Left lung (tissue), 4 donors: ENCODE measurements at regions not wholly inside any gene's neighbourhood (a gene's known extent, or its start where the extent isn't known, plus 50 kb on each side); places are given as distances from the start of the nearest gene placed in this dataset.
A peak's percentile ranks its signal among the peaks of the same experiment; 100 is the strongest.
"Not testable (repeated sequence)": the region's sequence is repeated elsewhere in the genome, so short reads cannot be mapped to it uniquely, and the experiment has no call there.

Experiments used
- ATAC-seq: fragments of 200-7000 bp; cut with Tn5 transposase; one replicate; pipeline ENCODE4 v1.9.1; 2020; ENCODE audit warnings: moderate library complexity
- DNase-seq, 4 donors: peaks; one replicate each; pipeline ENCODE4 v3.0.0-alpha.2; 2013 to 2020
- H3K27ac ChIP-seq, 2 donors: fragments of 200-600 bp; sonication (generic) in 1 of 2; one replicate each; pipeline versions ENCODE4 v1.5.0 to v1.8.0; 2020 to 2021
- H3K27me3 ChIP-seq, 2 donors: fragments of 200-600 bp; sonication (generic) in 1 of 2; one replicate each; pipeline versions ENCODE4 v1.5.0 to v1.8.0; 2020 to 2021
- H3K36me3 ChIP-seq, 2 donors: fragments of 200-600 bp; sonication (generic) in 1 of 2; one replicate each; pipeline versions ENCODE4 v1.5.0 to v1.8.0; 2020 to 2021
- H3K4me1 ChIP-seq, 2 donors: fragments of 200-600 bp; one replicate each; pipeline ENCODE4 v1.8.0; 2021
- H3K4me3 ChIP-seq, 2 donors: fragments of 200-600 bp; sonication (generic) in 1 of 2; one replicate each; pipeline versions ENCODE4 v1.5.0 to v1.8.0; 2020 to 2021; ENCODE audit warnings: mild to moderate bottlenecking in 1 of 2
- H3K9me3 ChIP-seq, 2 donors: fragments of 200-600 bp; sonication (generic) in 1 of 2; one replicate each; pipeline versions ENCODE4 v1.5.0 to v1.8.0; 2020 to 2021
- CTCF ChIP-seq, 2 donors: fragments of 200-600 bp; sonication (generic) in 1 of 2; IDR thresholded peaks; one replicate each; pipeline versions ENCODE4 v1.5.0 to v1.8.0; 2021; ENCODE audit warnings: antibody characterized with exemption in 2 of 2
- intact Hi-C, 2 donors: fragments of 100-400 bp; cut with DNase I; formaldehyde crosslinking; loops; one replicate each; pipeline versions ENCODE4 v1.11.2 to v1.14.2; 2022
- donor health status: DM: no; HTN: yes; CAD: no.
- donor health status: DM: no; HTN: no; CAD: no.

- H3K4me3 ChIP-seq: no peak overlapping the region
- no peak overlapping the region for H3K27ac ChIP-seq
- no peaks in the 10 kb centered on the region for H3K4me1 ChIP-seq
- ATAC-seq: no peak
- H3K27me3 ChIP-seq: no peaks in the 10 kb centered on the region
- TF ChIP-seq CTCF (IDR thresholded peaks at IDR 0.05): no peak
- intact Hi-C loops: no loop called here
- DNase-seq: no peak
- H3K36me3 ChIP-seq: no peaks in the 10 kb centered on the region
- H3K9me3 ChIP-seq: peaks cover 0 to 6% of the 10 kb centered on the region in 2 donors
Measured at GRCh38 chr4:170170861-170171260, 81.1 kb upstream of the AADAT start.

GRCh38 chr4:170169699-170170098 is 79.9 kb upstream of the AADAT start:
- ATAC-seq: no peak
- Histone ChIP-seq H3K4me3 (no peak overlapping the region), H3K27ac (no peak overlapping the region), H3K4me1 (no peaks in the 10 kb centered on the region), H3K36me3 (no peaks in the 10 kb centered on the region), H3K9me3 (peaks cover 0 to 2% of the 10 kb centered on the region in 2 donors), H3K27me3 (no peaks in the 10 kb centered on the region)
- no peak for TF ChIP-seq CTCF (IDR thresholded peaks at IDR 0.05)
- intact Hi-C loops: no loop called here
- no peak for DNase-seq

- no peaks in the 10 kb centered on the region for H3K36me3 ChIP-seq
- intact Hi-C loops: no loop called here
- DNase-seq (peak in 1 of 4 donors; percentile 67), ATAC-seq (no peak)
- H3K4me3 ChIP-seq: no peak overlapping the region
- H3K27me3 ChIP-seq: no peaks in the 10 kb centered on the region
- H3K4me1 ChIP-seq: no peaks in the 10 kb centered on the region
- H3K9me3 ChIP-seq: peaks cover 0 to 2% of the 10 kb centered on the region in 2 donors
- TF ChIP-seq CTCF (IDR thresholded peaks at IDR 0.05): no peak
- no peak overlapping the region for H3K27ac ChIP-seq
Measured at GRCh38 chr4:170167678-170168077, 77.9 kb upstream of the AADAT start.

- intact Hi-C loops, H3K36me3 ChIP-seq: not testable (repeated sequence)
- DNase-seq: peak in 1 of 4 donors; percentile 62
Measured at GRCh38 chr4:170166193-170166592, 76.4 kb upstream of the AADAT start.

GRCh38 chr4:170162416-170162815 is 72.7 kb upstream of the AADAT start:
- no peaks in the 10 kb centered on the region for H3K27me3 ChIP-seq
- H3K4me1 ChIP-seq: no peaks in the 10 kb centered on the region
- no peaks in the 10 kb centered on the region for H3K36me3 ChIP-seq
- no peak overlapping the region for H3K27ac ChIP-seq
- H3K4me3 ChIP-seq: no peak overlapping the region
- DNase-seq: no peak
- TF ChIP-seq CTCF (IDR thresholded peaks at IDR 0.05): no peak
- ATAC-seq: no peak
- intact Hi-C loops: no loop called here
- peaks cover 0 to 2% of the 10 kb centered on the region in 2 donors for H3K9me3 ChIP-seq

More at GRCh38 chr4:170166193-170166592, 76.4 kb upstream of the AADAT start:
- not testable (repeated sequence) for ATAC-seq, H3K4me3 ChIP-seq, H3K9me3 ChIP-seq, H3K27me3 ChIP-seq, H3K27ac ChIP-seq, H3K4me1 ChIP-seq

- Histone ChIP-seq H3K4me3 (no peak overlapping the region), H3K27ac (no peak overlapping the region), H3K4me1 (no peaks in the 10 kb centered on the region), H3K36me3 (no peaks in the 10 kb centered on the region), H3K9me3 (no peaks in the 10 kb centered on the region), H3K27me3 (no peaks in the 10 kb centered on the region)
- ATAC-seq (no peak), DNase-seq (no peak)
- intact Hi-C loops: no loop called here
- TF ChIP-seq CTCF (IDR thresholded peaks at IDR 0.05): no peak
Measured at GRCh38 chr4:170157670-170158069, 67.9 kb upstream of the AADAT start.
